Inferior parietal cortex (tissue), 1 donor: ENCODE measurements at regions not wholly inside any gene's neighbourhood (a gene's known extent, or its start where the extent isn't known, plus 50 kb on each side); places are given as distances from the start of the nearest gene placed in this dataset.

Experiments used
- DNase-seq: peaks from one replicate; pipeline ENCODE4 v3.0.0-alpha.2; 2016; ENCODE audit errors: extremely low spot score

- DNase-seq: no peak
Observed at GRCh38 chr11:122277493-122277892, 161.5 kb upstream of the BLID start.

GRCh38 chr11:122276221-122276620 is 160.2 kb upstream of the BLID start:
- DNase-seq: no peak

GRCh38 chr11:122275508-122275907 is 159.5 kb upstream of the BLID start:
- DNase-seq: no peak

GRCh38 chr11:122273476-122274191 is 157.6 kb upstream of the BLID start:
- DNase-seq: no peak

GRCh38 chr11:122271745-122272144 is 155.7 kb upstream of the BLID start:
- DNase-seq: no peak

GRCh38 chr11:122271137-122271536 is 155.1 kb upstream of the BLID start:
- no peak for DNase-seq

GRCh38 chr11:122270535-122270934 is 154.5 kb upstream of the BLID start:
- DNase-seq: no peak

- DNase-seq: no peak
Observed at GRCh38 chr11:122269824-122270223, 153.8 kb upstream of the BLID start.

GRCh38 chr11:122268601-122269130 is 152.7 kb upstream of the BLID start:
- no peak for DNase-seq

- no peak for DNase-seq
Observed at GRCh38 chr11:122267602-122268001, 151.6 kb upstream of the BLID start.

- no peak for DNase-seq
Observed at GRCh38 chr11:122265981-122266380, 150.0 kb upstream of the BLID start.

GRCh38 chr11:122264121-122264520 is 148.1 kb upstream of the BLID start:
- no peak for DNase-seq

GRCh38 chr11:122261546-122261945 is 145.5 kb upstream of the BLID start:
- DNase-seq: no peak

GRCh38 chr11:122259195-122259821 is 143.3 kb upstream of the BLID start:
- no peak for DNase-seq

GRCh38 chr11:122258446-122259194 is 142.6 kb upstream of the BLID start:
- no peak for DNase-seq

- no peak for DNase-seq
Observed at GRCh38 chr11:122253589-122254231, 137.7 kb upstream of the BLID start.

GRCh38 chr11:122248939-122249338 is 132.9 kb upstream of the BLID start:
- no peak for DNase-seq

GRCh38 chr11:122248131-122248530 is 132.1 kb upstream of the BLID start:
- DNase-seq: no peak

GRCh38 chr11:122246874-122247273 is 130.9 kb upstream of the BLID start:
- no peak for DNase-seq

GRCh38 chr11:122242731-122243130 is 126.7 kb upstream of the BLID start:
- no peak for DNase-seq

- DNase-seq: no peak
Observed at GRCh38 chr11:122241566-122241965, 125.6 kb upstream of the BLID start.

- DNase-seq: no peak
Observed at GRCh38 chr11:122240638-122241037, 124.6 kb upstream of the BLID start.
